Right lobe of liver (tissue), 4 donors: ENCODE measurements at regions not wholly inside any gene's neighbourhood (a gene's known extent, or its start where the extent isn't known, plus 50 kb on each side); places are given as distances from the start of the nearest gene placed in this dataset.

Source experiments
- POLR2A ChIP-seq: fragments of 450-650 bp; IDR thresholded peaks from one replicate; pipeline ENCODE4 v1.6.1; 2017; ENCODE audit warnings: antibody characterized with exemption, mild to moderate bottlenecking
- TF ChIP-seq, protein P1 (sequence below), 4 donors: fragments of 200-600 bp in 3 of 4; fragments of 450-650 bp in 1 of 4; IDR thresholded peaks; one replicate each; pipeline versions ENCODE4 v1.5.1 to v1.8.0; 2016 to 2022; ENCODE audit warnings: antibody characterized with exemption in 4 of 4, mild to moderate bottlenecking in 2 of 4
- donor health status: DM: no; HTN: no; CAD: no.
- donor health status: DM: no; HTN: no; CAD: no.
- donor health status: DM: no; HTN: yes; CAD: no.

DNA sequence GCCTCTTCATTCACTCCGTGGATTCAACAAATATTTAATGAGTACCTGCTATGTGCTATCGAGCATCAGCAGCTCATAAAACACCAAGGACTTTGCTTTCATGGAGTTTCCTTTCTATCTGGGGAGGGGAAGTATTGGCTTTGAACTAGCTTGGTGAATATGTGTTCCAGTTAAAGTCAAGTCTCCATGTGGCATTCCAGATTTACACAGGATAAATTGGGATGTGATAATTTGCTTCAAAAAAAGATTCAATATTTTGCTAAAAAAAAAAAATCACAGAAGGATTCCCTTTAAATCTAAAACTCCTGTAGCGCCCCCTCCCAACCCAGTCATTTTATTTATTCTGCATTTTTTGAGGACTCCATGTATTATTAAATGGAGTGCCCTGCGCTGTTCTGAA lies 346.3 kb upstream of the SLC30A5 start:
- TF ChIP-seq POLR2A, result no peak
- TF ChIP-seq, protein P1, sequence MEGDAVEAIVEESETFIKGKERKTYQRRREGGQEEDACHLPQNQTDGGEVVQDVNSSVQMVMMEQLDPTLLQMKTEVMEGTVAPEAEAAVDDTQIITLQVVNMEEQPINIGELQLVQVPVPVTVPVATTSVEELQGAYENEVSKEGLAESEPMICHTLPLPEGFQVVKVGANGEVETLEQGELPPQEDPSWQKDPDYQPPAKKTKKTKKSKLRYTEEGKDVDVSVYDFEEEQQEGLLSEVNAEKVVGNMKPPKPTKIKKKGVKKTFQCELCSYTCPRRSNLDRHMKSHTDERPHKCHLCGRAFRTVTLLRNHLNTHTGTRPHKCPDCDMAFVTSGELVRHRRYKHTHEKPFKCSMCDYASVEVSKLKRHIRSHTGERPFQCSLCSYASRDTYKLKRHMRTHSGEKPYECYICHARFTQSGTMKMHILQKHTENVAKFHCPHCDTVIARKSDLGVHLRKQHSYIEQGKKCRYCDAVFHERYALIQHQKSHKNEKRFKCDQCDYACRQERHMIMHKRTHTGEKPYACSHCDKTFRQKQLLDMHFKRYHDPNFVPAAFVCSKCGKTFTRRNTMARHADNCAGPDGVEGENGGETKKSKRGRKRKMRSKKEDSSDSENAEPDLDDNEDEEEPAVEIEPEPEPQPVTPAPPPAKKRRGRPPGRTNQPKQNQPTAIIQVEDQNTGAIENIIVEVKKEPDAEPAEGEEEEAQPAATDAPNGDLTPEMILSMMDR (IDR thresholded peaks at IDR 0.05), result no peak
